CD14-positive monocyte (primary cell): ENCODE measurements at regions not wholly inside any gene's neighbourhood (a gene's known extent, or its start where the extent isn't known, plus 50 kb on each side); places are given as distances from the start of the nearest gene placed in this dataset.
"Not testable (repeated sequence)": the region's sequence is repeated elsewhere in the genome, so short reads cannot be mapped to it uniquely, and the experiment has no call there.

ENCODE experiments used
- DNase-seq, 3 donors: peaks; one replicate each; pipeline ENCODE4 v3.0.0-alpha.2; 2011 to 2022
- H2AFZ ChIP-seq: 2 replicates; pipeline ENCODE4 v1.6.0; 2012; ENCODE audit warnings: mild to moderate bottlenecking, low read depth, low read length, inconsistent platforms; ENCODE audit not compliant: insufficient read depth, poor library complexity, severe bottlenecking
- H3K27ac ChIP-seq, 2 donors: 1 replicate in 1 of 2; 2 replicates in 1 of 2; pipeline ENCODE4 v1.5.1; 2012 to 2013; ENCODE audit warnings: low read length in 2 of 2, control low read depth in 1 of 2, inconsistent platforms in 1 of 2, low read depth in 1 of 2, mild to moderate bottlenecking in 1 of 2
- H3K27me3 ChIP-seq, 2 donors: one replicate each; pipeline versions ENCODE4 v1.6.0 to v1.6.1; 2011 to 2013; ENCODE audit warnings: low read length in 2 of 2; ENCODE audit not compliant: control insufficient read depth in 2 of 2, insufficient read depth in 2 of 2
- H3K36me3 ChIP-seq, 2 donors: replicated peaks in 1 of 2; 1 replicate in 1 of 2; 2 replicates in 1 of 2; pipeline versions ENCODE4 v1.5.1 to v1.6.1; 2012 to 2013; ENCODE audit warnings: low read length in 2 of 2, control low read depth in 1 of 2, inconsistent platforms in 1 of 2, mild to moderate bottlenecking in 1 of 2; ENCODE audit not compliant: insufficient read depth in 2 of 2, control insufficient read depth in 1 of 2
- H3K4me1 ChIP-seq, 2 donors: 1 replicate in 1 of 2; 2 replicates in 1 of 2; pipeline versions ENCODE4 v1.5.1 to v1.6.1; 2012 to 2013; ENCODE audit warnings: low read length in 2 of 2, control low read depth in 1 of 2, inconsistent platforms in 1 of 2, mild to moderate bottlenecking in 1 of 2, moderate library complexity in 1 of 2; ENCODE audit not compliant: insufficient read depth in 2 of 2, control insufficient read depth in 1 of 2
- H3K4me2 ChIP-seq: replicated peaks from 2 replicates; pipeline ENCODE3; 2012; ENCODE audit warnings: low read length, moderate library complexity, mild to moderate bottlenecking; ENCODE audit not compliant: poor library complexity, severe bottlenecking; ENCODE audit errors: extremely low read depth
- H3K4me3 ChIP-seq, 3 experiments: fragments of 200-600 bp in 1 of 3; sonication (generic) in 1 of 3; replicated peaks in 1 of 3; 1 replicate in 2 of 3; 2 replicates in 1 of 3; pipeline ENCODE4 v1.5.1; 2011 to 2013; ENCODE audit warnings: low read length in 3 of 3, mild to moderate bottlenecking in 3 of 3, control low read depth in 2 of 3, low read depth in 2 of 3, inconsistent platforms in 1 of 3, moderate library complexity in 1 of 3
- H3K79me2 ChIP-seq: 2 replicates; pipeline ENCODE4 v1.6.0; 2012; ENCODE audit warnings: mild to moderate bottlenecking, control low read depth, inconsistent platforms, low read length, moderate library complexity; ENCODE audit not compliant: insufficient read depth
- H3K9ac ChIP-seq: 2 replicates; pipeline ENCODE4 v1.6.0; 2017; ENCODE audit warnings: low read length, mild to moderate bottlenecking; ENCODE audit not compliant: insufficient read depth, poor library complexity, severe bottlenecking
- H3K9me3 ChIP-seq, 2 donors: replicated peaks in 1 of 2; 1 replicate in 1 of 2; 2 replicates in 1 of 2; pipeline versions ENCODE4 v1.5.1 to v1.6.1; 2012 to 2013; ENCODE audit warnings: low read length in 2 of 2, control low read depth in 1 of 2; ENCODE audit not compliant: control insufficient read depth in 1 of 2, insufficient read depth in 1 of 2
- H4K20me1 ChIP-seq: 2 replicates; pipeline ENCODE4 v1.6.0; 2012; ENCODE audit warnings: mild to moderate bottlenecking, low read length, control low read depth, moderate library complexity; ENCODE audit not compliant: insufficient read depth
- H3K27ac Mint-ChIP-seq, 7 donors: one replicate each; pipeline ENCODE4 v1.8.0; 2020; ENCODE audit warnings: mild to moderate bottlenecking in 7 of 7, mixed read lengths in 7 of 7, moderate library complexity in 6 of 7, inconsistent platforms in 2 of 7
- H3K27me3 Mint-ChIP-seq, 3 donors: one replicate each; pipeline ENCODE4 v1.8.0; 2021 to 2022; ENCODE audit warnings: low read depth in 3 of 3, mild to moderate bottlenecking in 3 of 3, mixed read lengths in 3 of 3, moderate library complexity in 3 of 3, inconsistent platforms in 1 of 3
- H3K36me3 Mint-ChIP-seq, 2 donors: one replicate each; pipeline ENCODE4 v1.8.0; 2020; ENCODE audit warnings: mixed read lengths in 2 of 2, inconsistent platforms in 1 of 2, mild to moderate bottlenecking in 1 of 2
- H3K4me1 Mint-ChIP-seq: one replicate; pipeline ENCODE4 v1.8.0; 2020; ENCODE audit warnings: mild to moderate bottlenecking, mixed read lengths
- H3K4me3 Mint-ChIP-seq, 2 donors: one replicate each; pipeline ENCODE4 v1.8.0; 2020; ENCODE audit warnings: mild to moderate bottlenecking in 2 of 2, mixed read lengths in 2 of 2, moderate library complexity in 1 of 2
- H3K9me3 Mint-ChIP-seq, 7 donors: one replicate each; pipeline ENCODE4 v1.8.0; 2020 to 2022; ENCODE audit warnings: mixed read lengths in 7 of 7, mild to moderate bottlenecking in 6 of 7, moderate library complexity in 6 of 7, inconsistent platforms in 2 of 7
- WGBS: methylation state at CpG from one replicate; pipeline ENCODE4 v1.1.5; 2013; ENCODE audit warnings: missing lambda C conversion rate; ENCODE audit not compliant: insufficient coverage; 5-methylcytosine and 5-hydroxymethylcytosine counted together
- intact Hi-C, 2 donors: fragments of 100-400 bp; cut with micrococcal nuclease; formaldehyde crosslinking; loops; one replicate each; pipeline versions ENCODE4 v1.15.0 to v1.15.1; 2023
- TF ChIP-seq, protein P1 (sequence below): fragments of 200-600 bp; IDR thresholded peaks from one replicate; pipeline ENCODE4 v1.8.0; 2022; ENCODE audit warnings: antibody characterized with exemption, mild to moderate bottlenecking

DNA sequence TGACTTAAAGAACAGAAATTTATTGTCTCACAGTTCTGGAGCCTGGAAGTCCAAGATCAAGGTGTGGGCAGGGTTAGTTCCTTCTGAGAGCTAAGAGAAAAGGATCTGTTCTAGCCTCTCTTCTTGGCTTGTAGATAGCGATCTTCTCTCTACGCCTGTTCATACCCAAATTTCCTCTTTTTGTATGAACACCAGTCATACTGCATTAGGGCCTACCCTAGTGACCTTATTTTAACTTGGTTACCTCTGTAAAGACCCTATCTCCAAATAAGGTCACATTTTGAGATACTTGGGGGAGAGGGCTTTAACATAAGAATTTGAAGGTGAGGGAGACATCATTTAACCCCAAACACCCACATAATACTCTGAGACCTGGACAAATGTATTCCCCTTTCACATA, 55.6 kb upstream of the SPP1 start:
- DNase-seq: no peak
- no peak overlapping the region for H3K27ac Mint-ChIP-seq
- H3K36me3 Mint-ChIP-seq: no peaks in the 10 kb centered on the region
- no peak overlapping the region for H3K4me2 ChIP-seq
- H3K27me3 Mint-ChIP-seq: peaks cover 4 to 6% (median 4%) of the 10 kb centered on the region in 3 donors
- H3K9me3 Mint-ChIP-seq: peaks cover 0 to 3% (median 0%) of the 10 kb centered on the region in 7 donors
- no peak overlapping the region for H2AFZ ChIP-seq
- no peak overlapping the region for H3K27ac ChIP-seq
- H3K4me3 Mint-ChIP-seq: no peak overlapping the region
- no peaks in the 10 kb centered on the region for H3K27me3 ChIP-seq
- TF ChIP-seq, protein P1, sequence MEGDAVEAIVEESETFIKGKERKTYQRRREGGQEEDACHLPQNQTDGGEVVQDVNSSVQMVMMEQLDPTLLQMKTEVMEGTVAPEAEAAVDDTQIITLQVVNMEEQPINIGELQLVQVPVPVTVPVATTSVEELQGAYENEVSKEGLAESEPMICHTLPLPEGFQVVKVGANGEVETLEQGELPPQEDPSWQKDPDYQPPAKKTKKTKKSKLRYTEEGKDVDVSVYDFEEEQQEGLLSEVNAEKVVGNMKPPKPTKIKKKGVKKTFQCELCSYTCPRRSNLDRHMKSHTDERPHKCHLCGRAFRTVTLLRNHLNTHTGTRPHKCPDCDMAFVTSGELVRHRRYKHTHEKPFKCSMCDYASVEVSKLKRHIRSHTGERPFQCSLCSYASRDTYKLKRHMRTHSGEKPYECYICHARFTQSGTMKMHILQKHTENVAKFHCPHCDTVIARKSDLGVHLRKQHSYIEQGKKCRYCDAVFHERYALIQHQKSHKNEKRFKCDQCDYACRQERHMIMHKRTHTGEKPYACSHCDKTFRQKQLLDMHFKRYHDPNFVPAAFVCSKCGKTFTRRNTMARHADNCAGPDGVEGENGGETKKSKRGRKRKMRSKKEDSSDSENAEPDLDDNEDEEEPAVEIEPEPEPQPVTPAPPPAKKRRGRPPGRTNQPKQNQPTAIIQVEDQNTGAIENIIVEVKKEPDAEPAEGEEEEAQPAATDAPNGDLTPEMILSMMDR: no peak
- no peak overlapping the region for H3K4me3 ChIP-seq
- H4K20me1 ChIP-seq: no peaks in the 10 kb centered on the region
- WGBS: 8% methylated on average over 2 of the region's 2 CpGs
- no peak overlapping the region for H3K9ac ChIP-seq
- no peaks in the 10 kb centered on the region for H3K36me3 ChIP-seq
- no peaks in the 10 kb centered on the region for H3K79me2 ChIP-seq
- H3K9me3 ChIP-seq: no peaks in the 10 kb centered on the region
- intact Hi-C loops: no loop called here
- no peaks in the 10 kb centered on the region for H3K4me1 ChIP-seq
- H3K4me1 Mint-ChIP-seq: peaks cover 3% of the 10 kb centered on the region

DNA sequence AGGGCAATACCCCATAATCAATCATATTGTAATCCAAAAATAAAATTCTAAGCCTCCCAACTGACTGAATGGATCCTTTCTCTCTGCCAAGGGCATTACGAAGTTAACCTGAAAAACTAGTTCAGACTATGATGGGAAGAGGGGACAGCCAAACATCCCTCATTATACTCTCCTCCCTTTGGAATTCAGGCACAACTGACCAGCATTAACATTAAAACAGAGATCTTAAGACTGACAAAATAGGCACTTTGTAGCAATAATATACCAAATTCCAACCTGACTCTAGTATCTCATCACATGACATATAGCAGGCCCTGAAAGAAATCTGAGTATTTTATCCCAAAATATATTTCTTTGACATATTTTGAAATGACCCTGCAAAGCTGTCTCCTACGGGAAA, 55.0 kb upstream of the SPP1 start:
- no CpG with 5 or more reads among the region's 2 CpGs for WGBS
- Histone ChIP-seq H3K4me2 (no peak overlapping the region), H3K79me2 (no peaks in the 10 kb centered on the region), H3K27me3 (no peaks in the 10 kb centered on the region), H3K27ac (no peak overlapping the region), H3K4me3 (no peak overlapping the region), H3K9ac (no peak overlapping the region), H2AFZ (no peak overlapping the region), H3K4me1 (no peaks in the 10 kb centered on the region), H3K36me3 (no peaks in the 10 kb centered on the region), H3K9me3 (no peaks in the 10 kb centered on the region), H4K20me1 (no peaks in the 10 kb centered on the region)
- no peak overlapping the region for H3K4me3 Mint-ChIP-seq
- peaks cover 4 to 6% (median 4%) of the 10 kb centered on the region in 3 donors for H3K27me3 Mint-ChIP-seq
- H3K9me3 Mint-ChIP-seq: peaks cover 0 to 4% (median 0%) of the 10 kb centered on the region in 7 donors
- intact Hi-C loops: no loop called here
- H3K27ac Mint-ChIP-seq: no peak overlapping the region
- H3K4me1 Mint-ChIP-seq: peaks cover 3% of the 10 kb centered on the region
- no peaks in the 10 kb centered on the region for H3K36me3 Mint-ChIP-seq
- no peak for DNase-seq
- TF ChIP-seq, protein P1: no peak

DNA sequence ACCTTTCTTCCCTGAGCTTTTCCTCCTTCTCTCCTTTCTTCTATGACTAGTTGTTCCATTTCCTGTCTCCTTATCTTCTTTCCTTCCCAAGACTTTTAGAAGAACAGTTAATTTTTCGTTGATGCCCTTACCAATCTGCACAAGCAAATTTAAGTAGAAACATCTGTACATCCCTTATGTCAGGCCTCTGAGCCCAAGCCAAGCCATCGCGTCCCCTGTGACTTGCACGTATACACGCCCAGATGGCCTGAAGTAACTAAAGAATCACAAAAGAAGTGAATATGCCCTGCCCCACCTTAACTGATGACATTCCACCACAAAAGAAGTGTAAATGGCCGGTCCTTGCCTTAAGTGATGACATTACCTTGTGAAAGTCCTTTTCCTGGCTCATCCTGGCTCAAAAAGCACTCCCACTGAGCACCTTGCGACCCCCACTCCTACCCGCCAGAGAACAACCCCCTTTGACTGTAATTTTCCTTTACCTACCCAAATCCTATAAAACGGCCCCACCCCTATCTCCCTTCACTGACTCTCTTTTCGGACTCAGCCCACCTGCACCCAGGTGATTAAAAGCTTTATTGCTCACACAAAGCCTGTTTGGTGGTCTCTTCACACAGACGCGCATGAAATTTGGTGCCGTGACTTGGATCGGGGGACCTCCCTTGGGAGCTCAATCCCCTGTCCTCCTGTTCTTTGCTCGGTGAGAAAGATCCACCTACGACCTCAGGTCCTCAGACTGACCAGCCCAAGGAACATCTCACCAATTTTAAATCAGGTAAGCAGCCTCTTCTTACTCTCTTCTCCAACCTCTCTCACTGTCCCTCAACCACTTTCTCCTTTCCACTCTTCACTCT, 53.7 kb upstream of the SPP1 start:
- H3K4me2 ChIP-seq, H3K36me3 Mint-ChIP-seq, H2AFZ ChIP-seq, H3K9me3 Mint-ChIP-seq, H3K79me2 ChIP-seq, H3K4me1 Mint-ChIP-seq, H3K36me3 ChIP-seq, H3K27ac Mint-ChIP-seq, H3K9me3 ChIP-seq, H3K27me3 Mint-ChIP-seq, H3K27ac ChIP-seq, H3K4me3 Mint-ChIP-seq, intact Hi-C loops, H3K27me3 ChIP-seq, H3K9ac ChIP-seq, H3K4me1 ChIP-seq, H3K4me3 ChIP-seq, H4K20me1 ChIP-seq, DNase-seq: not testable (repeated sequence)
- 92% methylated on average over 5 of the region's 16 CpGs for WGBS
